ENCODE measurements at regions not wholly inside any gene's neighbourhood (a gene's known extent, or its start where the extent isn't known, plus 50 kb on each side); places are given as distances from the start of the nearest gene placed in this dataset.

DNA sequence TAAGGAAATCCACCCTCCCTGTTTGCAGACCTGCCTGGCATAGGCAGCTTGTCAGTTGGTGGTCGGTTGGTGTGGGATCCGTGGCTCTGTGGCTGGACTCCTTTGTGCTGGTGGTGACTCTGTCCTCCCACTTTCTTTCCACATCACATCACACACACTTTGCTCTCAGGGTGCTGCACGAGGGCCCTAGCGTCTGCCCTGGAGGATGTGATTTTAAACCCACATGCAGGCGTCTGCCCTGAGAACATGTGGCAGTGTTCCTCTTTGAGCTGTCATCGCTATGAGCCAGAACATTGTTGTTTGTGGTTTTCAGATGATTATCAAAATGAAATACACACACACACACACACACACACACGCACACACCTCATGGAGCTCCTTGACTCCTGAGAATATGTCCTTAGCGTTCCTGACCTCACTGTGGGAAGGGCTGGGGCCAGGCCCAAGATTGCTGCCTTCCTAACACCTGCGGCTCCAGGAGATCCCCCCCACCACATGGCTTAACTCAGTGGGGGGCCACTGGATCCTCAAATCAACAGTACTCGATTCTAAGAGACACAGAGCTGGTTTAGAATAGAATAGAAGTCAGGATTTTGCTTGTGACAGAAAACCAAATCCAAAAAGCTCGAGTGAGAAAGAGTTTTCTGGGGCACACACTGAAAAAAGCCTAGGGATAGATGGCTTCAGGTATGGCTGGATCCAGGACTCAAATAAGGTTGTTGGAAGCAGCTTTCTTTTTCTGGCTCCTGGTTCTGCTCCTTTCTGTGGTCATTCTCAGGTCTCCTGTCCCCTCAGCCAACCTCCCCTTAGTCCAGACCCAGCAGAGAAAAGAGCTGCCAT, 54.8 kb downstream of the RTP5 start:
- DNase-seq: no peak

GRCh38 chr2:241924909-241925250, 55.4 kb downstream of the RTP5 start:
- DNase-seq: no peak

- no peak for DNase-seq
These were observed 55.7 kb downstream of the RTP5 start for GRCh38 chr2:241925277-241925676.

- no peak for DNase-seq
These were observed 56.4 kb downstream of the RTP5 start for GRCh38 chr2:241925821-241926441.

DNA sequence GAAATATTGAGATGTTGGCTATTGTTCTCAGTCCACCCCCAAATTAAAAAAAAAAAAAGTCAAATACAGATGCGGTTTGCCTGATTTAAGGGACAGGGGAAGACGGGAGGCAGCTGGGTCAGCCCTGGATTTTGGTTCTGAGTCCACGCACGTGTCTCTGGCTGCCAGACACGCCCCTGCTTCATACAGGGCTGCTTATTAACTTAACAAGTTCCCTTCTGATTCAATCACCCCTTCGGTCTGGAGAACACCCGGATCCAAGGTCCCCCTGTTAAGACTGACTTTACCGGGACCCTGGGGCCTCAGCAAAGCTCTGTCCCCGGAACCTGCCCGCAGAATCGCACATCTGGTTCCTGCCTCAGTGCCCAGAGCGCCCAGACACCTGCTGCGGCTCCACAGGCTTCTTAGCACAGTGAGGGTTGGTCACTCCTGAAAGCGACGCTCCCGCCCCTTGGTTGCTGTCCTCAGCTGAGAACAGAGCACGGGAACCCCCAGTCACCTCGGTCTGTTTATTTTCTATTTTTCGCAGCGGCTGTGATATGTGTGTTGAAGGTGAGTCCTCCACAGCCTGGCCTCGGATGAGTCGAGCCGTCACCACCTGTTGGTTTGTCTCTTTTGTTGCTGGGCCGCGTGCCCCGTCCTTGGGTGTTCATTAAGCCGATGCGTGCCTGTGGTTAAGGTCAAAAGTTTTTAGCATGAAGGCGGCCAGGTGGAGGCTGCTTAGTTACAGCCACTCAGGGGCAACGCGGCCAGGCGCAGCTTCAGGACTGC, 57.2 kb downstream of the RTP5 start:
- no peak for DNase-seq

GRCh38 chr2:241929551-241930490, 60.3 kb downstream of the RTP5 start:
- no peak for DNase-seq

- DNase-seq: no peak
These were observed 61.8 kb downstream of the RTP5 start for GRCh38 chr2:241931084-241931975.

- no peak for DNase-seq
These were observed 62.7 kb downstream of the RTP5 start for GRCh38 chr2:241931976-241932898.

DNA sequence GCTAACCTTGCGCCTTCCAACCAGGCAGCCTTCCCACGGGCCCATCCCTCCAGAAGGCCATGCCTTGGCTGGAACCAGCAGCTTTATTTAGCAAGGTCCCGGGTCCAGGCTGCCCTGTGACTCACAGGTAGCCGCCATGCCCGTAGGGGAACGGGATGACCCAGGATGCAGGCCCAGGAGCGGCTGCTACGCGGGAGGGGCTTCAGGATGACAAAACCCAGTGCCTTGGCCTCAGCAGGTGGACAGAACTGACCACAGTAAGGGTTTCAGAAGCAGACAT, 63.3 kb downstream of the RTP5 start:
- DNase-seq: no peak

DNA sequence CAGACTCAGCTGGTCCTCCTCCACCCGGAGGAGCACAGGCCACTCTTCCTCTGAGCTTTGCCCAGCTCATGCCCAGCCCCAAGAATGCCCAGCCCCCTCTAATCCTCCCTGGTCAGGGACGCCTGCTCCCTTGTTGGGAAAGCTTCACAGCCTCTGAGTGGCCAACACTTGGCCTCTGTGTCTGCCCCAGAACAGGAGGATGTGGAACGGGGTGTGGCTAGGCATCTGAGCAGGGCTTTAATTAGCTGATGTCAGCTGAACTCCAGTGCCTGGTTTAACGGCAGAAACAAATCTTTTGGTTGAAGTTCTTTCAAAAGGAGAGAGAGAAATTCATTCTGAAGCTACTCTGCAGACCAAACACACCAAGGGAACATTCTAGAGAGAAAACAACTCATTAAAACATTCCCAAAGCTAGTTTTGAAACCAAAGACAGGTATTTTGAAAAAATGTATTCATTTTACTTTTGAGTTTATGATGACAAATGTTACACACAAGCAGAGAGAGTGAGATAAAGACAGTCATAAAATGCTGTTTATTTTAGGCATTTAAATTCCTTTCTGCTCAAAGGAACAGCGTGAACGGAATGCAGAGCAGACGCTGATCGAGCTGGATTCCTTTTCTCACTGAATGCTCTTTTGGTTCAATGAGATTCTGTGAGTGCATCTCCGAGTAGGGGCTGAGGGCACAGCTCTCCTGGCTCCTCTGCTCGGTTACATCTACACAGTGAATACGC, 63.8 kb downstream of the RTP5 start:
- no peak for DNase-seq

DNA sequence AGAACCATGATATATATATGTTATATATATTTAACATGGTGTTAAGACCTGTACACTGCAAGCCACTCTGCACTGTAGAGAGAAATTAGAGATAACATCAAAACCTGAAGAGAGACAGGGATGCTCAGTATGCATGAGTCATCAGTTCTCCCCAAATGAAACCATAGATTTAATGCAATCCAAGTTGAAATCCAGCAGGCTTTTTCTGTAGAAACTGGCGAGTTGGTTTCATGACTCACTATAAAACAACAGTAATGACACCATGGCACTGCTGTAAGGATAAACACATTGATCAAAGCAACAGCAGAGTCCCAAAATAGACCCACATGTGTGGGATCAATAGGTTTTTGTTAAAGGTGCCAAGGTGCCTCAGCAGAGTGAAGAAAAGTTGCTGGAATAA, 65.8 kb downstream of the RTP5 start:
- DNase-seq: no peak

DNA sequence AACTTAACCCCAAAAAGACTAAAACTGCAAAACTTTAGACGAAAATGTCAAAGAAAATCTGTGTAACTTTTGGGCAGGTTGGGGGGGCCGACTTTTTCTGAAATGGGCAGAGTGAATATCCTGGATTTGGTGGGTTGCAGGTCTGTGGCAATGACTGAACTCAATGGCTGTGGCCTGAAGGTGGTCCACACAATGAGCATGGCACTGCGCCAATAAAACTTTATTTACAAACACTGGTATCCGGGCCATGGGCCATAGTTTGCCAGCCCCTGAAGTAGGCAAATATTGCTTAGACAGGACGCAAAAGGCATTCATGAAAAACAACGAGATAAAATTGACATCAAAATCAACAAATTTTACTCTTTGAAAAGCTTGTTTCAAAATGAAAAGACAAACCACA, 66.2 kb downstream of the RTP5 start:
- DNase-seq: no peak

- no peak for DNase-seq
These were observed 67.1 kb downstream of the RTP5 start for GRCh38 chr2:241936457-241937133.

- DNase-seq: no peak
These were observed 67.8 kb downstream of the RTP5 start for GRCh38 chr2:241937297-241937696.

- DNase-seq: no peak
These were observed 70.0 kb downstream of the RTP5 start for GRCh38 chr2:241939541-241939940.

DNA sequence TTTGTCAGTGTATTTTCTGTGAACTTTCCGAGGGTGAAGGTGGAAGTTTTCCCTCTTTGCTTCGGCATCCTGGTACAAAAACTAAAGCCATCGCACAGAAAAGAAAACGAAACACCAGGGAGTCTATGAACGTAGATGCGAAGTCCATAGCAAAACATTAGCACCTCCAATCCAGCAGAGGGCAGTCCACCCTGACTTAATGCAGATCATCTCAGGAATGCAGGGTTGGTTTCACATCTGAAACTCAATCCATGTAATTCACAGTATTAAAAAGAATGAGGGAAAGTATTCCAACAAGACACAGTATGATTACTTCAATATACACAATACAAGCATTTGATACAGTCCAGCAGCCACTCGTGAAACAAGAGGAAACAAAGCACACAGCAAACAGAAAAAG, 70.8 kb downstream of the RTP5 start:
- DNase-seq: no peak

DNA sequence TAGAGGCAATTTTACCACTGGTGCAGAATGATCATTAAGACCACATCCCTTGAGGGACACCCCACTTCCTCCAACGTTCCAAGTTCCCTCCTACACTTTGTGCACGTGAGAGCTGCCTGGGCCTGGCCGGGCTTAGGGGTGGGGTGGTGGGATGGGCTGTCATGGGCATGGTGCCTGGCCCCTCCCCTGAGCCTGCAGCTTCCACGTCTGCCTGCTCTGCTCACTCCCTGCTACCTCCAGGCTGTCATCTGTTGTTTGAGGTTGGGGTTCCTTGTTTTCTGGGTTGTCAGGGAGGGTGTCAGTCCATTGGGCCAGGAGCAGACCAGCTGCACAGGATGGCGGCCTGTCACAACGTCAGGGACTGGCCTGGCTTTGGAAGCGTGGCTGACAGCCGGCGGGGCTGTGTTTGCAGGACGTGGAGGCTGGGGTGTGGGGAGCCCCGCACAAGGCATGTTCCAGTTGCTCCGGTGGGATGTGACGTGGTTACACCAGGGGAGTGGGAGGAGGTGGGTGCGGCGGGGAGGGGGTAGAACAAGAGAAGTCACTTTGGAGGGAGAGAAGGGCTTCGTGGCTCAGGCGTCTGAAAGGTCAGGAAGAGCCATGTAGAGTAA, 72.3 kb downstream of the RTP5 start:
- DNase-seq: no peak

GRCh38 chr2:241942416-241943208, 73.1 kb downstream of the RTP5 start:
- no peak for DNase-seq
